Activated CD8-positive, alpha-beta memory T cell treated with anti-CD3 and anti-CD28 coated beads for 1 hour (primary cell): ENCODE measurements at regions not wholly inside any gene's neighbourhood (a gene's known extent, or its start where the extent isn't known, plus 50 kb on each side); places are given as distances from the start of the nearest gene placed in this dataset.

ENCODE experiments used
- DNase-seq, 2 donors: peaks; one replicate each; pipeline ENCODE4 v3.0.0-alpha.2; 2020; ENCODE audit warnings: low read depth in 1 of 2; ENCODE audit errors: extremely low read depth in 1 of 2

DNA sequence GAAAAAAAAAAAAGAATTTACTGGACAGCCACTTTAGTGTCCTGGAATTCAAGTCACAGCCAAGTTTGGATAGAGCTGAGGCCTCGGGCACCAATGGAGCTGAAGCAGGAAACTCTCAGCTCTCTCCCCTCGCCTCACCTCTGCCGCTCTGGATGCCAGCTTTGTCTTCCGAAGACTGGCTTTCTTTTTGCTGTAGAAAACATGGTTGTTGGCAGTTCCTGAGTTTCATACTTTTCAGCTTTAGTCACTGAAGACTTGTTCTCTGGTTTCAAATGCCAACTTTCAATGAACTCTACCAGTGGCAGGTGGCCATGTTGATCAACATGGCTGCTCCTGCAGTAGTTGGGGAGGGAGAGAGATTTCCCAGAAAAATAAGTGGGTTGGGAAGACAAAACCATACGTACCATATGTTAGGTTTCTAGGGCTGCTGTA lies 142.2 kb downstream of the SNX18 start:
- no peak for DNase-seq

DNA sequence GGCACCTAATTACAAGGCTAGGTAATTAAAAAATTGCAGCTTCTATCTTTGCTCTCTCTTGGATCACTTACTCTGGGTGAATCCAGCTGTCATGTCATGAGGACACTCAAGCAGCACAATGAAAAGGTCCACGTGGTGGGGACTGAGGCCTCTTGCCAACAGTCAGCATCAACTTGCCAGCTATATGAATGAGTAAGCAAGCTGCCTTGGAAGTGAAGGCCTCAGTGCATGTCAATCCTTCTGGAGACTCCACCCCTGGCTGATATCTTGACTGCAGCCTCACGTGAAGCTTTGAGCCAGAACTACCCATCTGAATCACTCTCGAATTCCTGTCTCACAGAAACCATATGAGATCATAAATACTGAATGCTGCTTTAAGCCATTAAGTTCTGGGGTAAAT lies 140.5 kb downstream of the SNX18 start:
- DNase-seq, result no peak

GRCh38 chr5:54656261-54656728 lies 138.7 kb downstream of the SNX18 start:
- DNase-seq, result no peak

DNA sequence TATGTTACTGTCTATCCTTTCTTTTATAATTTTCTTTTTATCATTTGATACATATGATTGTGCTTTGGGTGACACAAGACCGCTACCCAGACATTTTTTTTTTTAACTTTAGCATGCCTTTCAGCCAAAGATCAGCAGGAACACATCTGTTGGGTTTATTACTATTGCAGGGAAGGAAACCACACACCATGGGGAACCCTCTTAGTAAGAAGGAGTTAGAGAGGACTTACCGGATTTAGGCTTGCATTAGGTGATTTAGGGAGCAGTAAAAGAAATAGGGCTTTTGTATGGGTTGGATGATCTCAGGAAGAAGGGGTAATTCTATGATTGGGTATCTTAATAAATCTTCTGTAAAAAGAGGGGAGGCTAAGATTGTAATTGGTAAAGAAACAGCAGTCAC lies 138.2 kb downstream of the SNX18 start:
- no peak for DNase-seq

DNA sequence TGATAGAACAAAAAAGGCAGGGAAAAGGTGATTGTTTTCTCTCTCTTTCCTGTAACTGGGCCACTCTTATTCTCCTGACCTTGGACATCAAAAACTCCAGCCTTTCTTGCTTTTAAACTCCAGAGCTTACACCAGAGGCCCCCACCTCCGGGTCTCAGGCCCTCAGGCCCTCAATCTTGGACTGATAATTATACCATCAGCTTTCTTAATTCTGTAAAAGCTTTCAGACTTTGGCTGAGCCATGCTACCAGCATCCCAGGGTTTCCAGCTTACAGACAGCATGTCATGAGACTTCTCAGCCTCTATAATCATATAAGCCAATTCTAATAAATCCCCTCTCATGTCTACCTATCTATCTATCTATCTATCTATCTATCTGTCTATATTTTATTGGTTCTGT lies 137.7 kb downstream of the SNX18 start:
- DNase-seq, result no peak

DNA sequence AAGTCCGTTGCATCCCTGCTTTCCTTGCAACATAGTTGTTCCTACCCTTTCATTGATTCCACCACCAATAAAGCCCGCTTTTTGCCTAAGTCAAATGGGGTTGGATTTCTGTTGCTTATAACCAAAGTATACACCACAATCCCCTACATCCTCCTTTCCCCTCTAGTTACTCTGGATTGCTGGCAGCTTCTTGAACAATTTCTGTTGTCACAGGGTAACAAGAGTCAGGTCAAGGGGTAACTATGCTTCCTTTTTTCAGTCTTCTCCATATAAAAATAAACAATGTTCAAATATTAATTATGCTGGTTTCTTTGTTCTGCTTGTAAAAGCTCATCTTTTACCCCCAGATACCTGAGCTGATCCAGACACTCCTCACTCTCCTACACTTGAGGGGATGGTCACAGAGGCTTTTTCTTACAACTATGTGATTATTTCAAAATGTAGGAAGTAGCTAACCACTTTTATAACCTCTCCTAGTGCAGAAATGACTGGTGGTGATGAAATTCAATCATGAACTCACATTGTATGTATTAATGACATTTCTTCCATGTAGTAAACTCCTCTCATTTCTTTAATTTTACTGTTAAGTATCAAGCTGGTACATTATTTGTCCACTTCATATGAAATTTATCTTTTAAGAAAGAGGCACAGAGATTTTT lies 136.5 kb downstream of the SNX18 start:
- DNase-seq, result no peak

GRCh38 chr5:54651482-54652076 lies 134.0 kb downstream of the SNX18 start:
- no peak for DNase-seq

GRCh38 chr5:54649041-54649504 lies 131.5 kb downstream of the SNX18 start:
- DNase-seq, result no peak

GRCh38 chr5:54646356-54647101 lies 129.0 kb downstream of the SNX18 start:
- peak in 1 of 2 donors; percentile 45 for DNase-seq

DNA sequence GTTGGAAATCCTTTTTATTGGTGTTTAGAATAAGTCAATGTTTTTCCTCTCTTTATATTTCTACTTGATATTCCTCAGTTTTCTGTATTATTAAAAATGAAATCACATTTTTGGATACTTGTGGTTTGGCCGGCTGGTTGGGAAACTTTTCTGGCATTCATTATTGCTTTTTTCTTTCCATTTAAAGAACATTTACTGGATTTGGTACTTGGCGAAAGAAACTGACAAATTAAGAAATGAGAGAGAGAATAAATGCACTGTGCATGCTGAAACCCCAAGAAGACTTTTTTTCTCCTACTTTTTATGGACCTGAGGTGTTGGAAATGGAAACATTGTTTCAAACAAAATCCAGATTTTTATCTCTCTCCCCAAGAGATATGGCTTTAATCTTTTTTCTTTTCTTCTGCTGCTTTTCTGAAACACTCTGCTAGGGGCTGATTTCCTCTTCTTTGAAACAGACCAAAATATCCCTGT lies 128.4 kb downstream of the SNX18 start:
- DNase-seq, result no peak

DNA sequence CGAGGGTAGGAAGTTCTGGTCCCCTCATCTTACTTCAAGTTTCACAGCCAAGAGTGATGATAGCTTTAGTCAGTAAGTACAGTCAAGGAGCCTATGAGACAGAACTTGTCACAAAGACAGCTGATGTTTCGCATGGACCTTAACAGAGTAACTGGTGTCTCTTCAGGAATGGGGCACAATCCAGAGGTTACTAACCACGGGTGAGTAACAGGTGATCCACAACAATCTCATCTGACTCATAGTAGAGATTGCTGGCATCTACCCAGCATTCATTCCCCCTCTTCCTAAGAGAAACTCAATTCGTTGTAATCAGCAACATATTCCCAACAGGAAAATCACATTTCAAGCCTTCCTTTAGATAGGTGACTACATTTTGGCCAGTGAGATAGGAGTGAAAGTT lies 126.7 kb downstream of the SNX18 start:
- DNase-seq, result no peak

DNA sequence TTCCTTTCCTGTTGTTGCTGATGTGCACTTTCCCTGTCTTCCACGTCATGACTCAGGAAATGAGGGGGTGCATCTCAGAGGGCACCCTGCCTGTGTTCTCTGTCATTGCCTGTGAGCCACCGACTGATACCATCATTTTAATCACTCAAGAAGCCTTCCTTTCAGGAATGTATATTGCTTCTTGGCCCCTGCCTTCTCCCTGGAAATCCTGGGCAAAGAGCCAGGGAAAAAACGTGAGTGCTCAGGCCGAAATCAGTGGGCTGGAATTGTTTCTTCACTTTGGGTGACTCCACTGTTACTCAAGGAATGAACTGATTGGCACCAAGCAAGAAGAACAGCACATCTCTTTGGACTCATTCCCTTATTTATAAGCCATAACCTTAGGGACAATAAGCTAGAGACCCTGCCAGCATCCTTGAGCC lies 126.1 kb downstream of the SNX18 start:
- no peak for DNase-seq

DNA sequence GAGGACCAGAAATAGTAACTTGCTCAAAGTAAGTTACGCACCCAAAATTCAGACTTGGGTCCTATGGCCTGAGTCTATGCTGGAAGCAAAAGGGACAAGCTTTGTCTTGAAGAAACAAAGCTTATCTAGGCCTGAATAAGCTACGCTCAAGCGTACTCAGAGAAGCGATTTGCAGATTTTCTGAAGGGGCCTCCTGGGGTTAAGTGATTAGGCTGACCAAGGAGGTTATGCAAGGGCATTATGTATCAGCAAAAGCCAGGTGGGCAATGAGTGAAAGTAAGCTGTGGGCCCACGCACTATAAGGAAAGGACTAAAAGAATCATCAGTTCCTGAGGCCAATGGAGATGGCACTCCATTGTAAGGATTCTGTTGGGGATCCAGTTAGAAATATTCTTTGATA lies 122.1 kb downstream of the SNX18 start:
- no peak for DNase-seq

- DNase-seq, result no peak
Measured at GRCh38 chr5:54638106-54638505, 120.5 kb downstream of the SNX18 start.

- DNase-seq, result no peak
Measured at GRCh38 chr5:54637654-54638053, 120.1 kb downstream of the SNX18 start.

- no peak for DNase-seq
Measured at GRCh38 chr5:54634089-54634488, 116.5 kb downstream of the SNX18 start.

GRCh38 chr5:54632131-54632701 lies 114.7 kb downstream of the SNX18 start:
- no peak for DNase-seq

GRCh38 chr5:54630738-54631359 lies 113.3 kb downstream of the SNX18 start:
- no peak for DNase-seq

- no peak for DNase-seq
Measured at GRCh38 chr5:54629115-54629514, 111.6 kb downstream of the SNX18 start.

DNA sequence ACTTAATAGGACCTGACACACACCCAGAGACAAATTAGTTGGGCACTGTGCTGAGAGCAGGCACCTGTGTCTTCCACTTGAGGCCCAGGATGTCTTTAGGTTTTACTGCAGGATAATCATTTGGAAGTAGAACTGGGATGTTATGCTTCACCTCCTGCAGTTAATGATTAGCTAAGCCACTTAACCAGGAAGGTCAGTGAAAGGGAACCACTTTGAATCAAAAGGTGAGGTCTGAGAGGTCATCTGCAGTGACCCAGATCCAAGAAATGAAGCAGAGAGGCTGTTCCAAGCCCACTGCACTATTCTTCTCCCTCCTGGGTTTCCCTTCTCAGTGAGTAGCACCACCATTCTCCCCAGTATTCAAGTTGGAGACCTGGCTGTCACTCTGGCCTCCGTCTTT lies 110.5 kb downstream of the SNX18 start:
- no peak for DNase-seq

DNA sequence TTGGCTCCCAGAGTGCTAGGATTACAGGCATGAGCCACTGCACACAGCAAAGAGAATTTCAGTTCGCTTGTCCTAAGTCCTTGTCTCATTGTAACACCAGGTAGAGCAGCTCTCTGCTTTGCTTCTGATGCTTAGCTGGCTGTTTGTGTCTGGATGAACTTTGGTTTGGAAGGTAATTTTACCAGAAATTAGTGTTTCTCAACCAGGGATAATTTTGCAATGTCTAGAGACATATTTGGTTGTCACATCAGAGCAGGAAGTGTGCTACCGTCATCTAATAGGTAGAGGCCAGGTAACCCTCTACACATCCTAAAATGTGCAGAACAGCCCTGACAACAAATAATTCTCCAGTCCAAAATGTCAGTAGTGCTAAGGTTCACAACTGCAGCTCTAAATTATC lies 108.8 kb downstream of the SNX18 start:
- DNase-seq, result no peak
